Osteoblast (primary cell): ENCODE measurements at regions not wholly inside any gene's neighbourhood (a gene's known extent, or its start where the extent isn't known, plus 50 kb on each side); places are given as distances from the start of the nearest gene placed in this dataset.

ENCODE experiments used
- DNase-seq: peaks from one replicate; pipeline ENCODE4 v3.0.0; 2011; ENCODE audit warnings: low spot score, mixed read lengths; ENCODE audit not compliant: insufficient read length; ENCODE audit errors: missing footprints
- H2AFZ ChIP-seq: 2 replicates; pipeline ENCODE4 v1.6.0; 2011; ENCODE audit warnings: mild to moderate bottlenecking, low read length
- H3K27ac ChIP-seq: 2 replicates; pipeline ENCODE4 v1.5.1; 2011; ENCODE audit warnings: mild to moderate bottlenecking, low read depth, low read length, moderate library complexity
- H3K27me3 ChIP-seq: 2 replicates; pipeline ENCODE4 v1.6.0; 2012; ENCODE audit warnings: mild to moderate bottlenecking, control low read depth, inconsistent platforms, low read length, moderate library complexity; ENCODE audit not compliant: insufficient read depth
- H3K36me3 ChIP-seq: 2 replicates; pipeline ENCODE4 v1.5.1; 2011; ENCODE audit warnings: mild to moderate bottlenecking, low read length, control low read depth, moderate library complexity; ENCODE audit not compliant: insufficient read depth
- H3K4me1 ChIP-seq: 2 replicates; pipeline ENCODE4 v1.5.1; 2011; ENCODE audit warnings: mild to moderate bottlenecking, low read length, control low read depth, moderate library complexity; ENCODE audit not compliant: insufficient read depth
- H3K4me2 ChIP-seq: 2 replicates; pipeline ENCODE4 v1.6.0; 2011; ENCODE audit warnings: mild to moderate bottlenecking, low read length; ENCODE audit not compliant: insufficient read depth
- H3K4me3 ChIP-seq: fragments of 200-600 bp; sonication (generic); 3 replicates; pipeline ENCODE4 v1.5.1; 2012; ENCODE audit warnings: mild to moderate bottlenecking, low read length, inconsistent platforms; ENCODE audit not compliant: insufficient read depth
- H3K79me2 ChIP-seq: 2 replicates; pipeline ENCODE4 v1.6.0; 2012; ENCODE audit warnings: mild to moderate bottlenecking, low read length, control low read depth, inconsistent platforms; ENCODE audit not compliant: insufficient read depth
- H3K9me3 ChIP-seq: 2 replicates; pipeline ENCODE4 v1.5.1; 2011; ENCODE audit warnings: low read depth, low read length, control low read depth
- H4K20me1 ChIP-seq: 2 replicates; pipeline ENCODE4 v1.6.0; 2012; ENCODE audit warnings: mild to moderate bottlenecking, low read length, control low read depth; ENCODE audit not compliant: insufficient read depth
- TF ChIP-seq, protein P1 (sequence below): IDR thresholded peaks from 2 replicates; pipeline ENCODE4 v1.5.1; 2011; ENCODE audit warnings: mild to moderate bottlenecking, low read depth, low read length, moderate library complexity; ENCODE audit errors: extremely low read depth

DNA sequence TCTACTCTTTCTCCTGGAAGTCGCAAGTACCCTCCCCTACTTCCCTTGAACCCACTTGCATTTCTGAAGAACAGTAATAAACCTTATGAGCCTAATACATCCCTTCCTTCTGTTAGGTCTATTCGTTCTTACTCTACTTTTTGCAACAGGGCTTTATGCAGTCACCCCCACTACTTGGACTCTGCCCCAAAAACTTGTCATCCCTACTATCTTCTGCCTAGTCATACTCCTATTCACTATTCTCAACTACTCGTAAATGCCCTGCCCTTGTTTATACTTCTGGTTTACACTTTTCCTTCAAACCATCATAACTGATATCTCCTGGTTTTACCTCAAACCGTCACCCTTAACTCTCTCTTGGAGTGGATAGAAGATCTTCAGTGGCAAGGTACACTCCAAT lies 55.2 kb upstream of the SLIT2 start:
- H4K20me1 ChIP-seq: no peaks in the 10 kb centered on the region
- DNase-seq: no peak
- H2AFZ ChIP-seq: peak overlapping the region; percentile 0
- no peak overlapping the region for H3K4me3 ChIP-seq
- H3K9me3 ChIP-seq: no peaks in the 10 kb centered on the region
- H3K4me2 ChIP-seq: no peak overlapping the region
- no peaks in the 10 kb centered on the region for H3K27me3 ChIP-seq
- peak overlapping the region; percentile 88 for H3K27ac ChIP-seq
- peaks cover 40% of the 10 kb centered on the region for H3K4me1 ChIP-seq
- TF ChIP-seq, protein P1, sequence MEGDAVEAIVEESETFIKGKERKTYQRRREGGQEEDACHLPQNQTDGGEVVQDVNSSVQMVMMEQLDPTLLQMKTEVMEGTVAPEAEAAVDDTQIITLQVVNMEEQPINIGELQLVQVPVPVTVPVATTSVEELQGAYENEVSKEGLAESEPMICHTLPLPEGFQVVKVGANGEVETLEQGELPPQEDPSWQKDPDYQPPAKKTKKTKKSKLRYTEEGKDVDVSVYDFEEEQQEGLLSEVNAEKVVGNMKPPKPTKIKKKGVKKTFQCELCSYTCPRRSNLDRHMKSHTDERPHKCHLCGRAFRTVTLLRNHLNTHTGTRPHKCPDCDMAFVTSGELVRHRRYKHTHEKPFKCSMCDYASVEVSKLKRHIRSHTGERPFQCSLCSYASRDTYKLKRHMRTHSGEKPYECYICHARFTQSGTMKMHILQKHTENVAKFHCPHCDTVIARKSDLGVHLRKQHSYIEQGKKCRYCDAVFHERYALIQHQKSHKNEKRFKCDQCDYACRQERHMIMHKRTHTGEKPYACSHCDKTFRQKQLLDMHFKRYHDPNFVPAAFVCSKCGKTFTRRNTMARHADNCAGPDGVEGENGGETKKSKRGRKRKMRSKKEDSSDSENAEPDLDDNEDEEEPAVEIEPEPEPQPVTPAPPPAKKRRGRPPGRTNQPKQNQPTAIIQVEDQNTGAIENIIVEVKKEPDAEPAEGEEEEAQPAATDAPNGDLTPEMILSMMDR: no peak
- no peaks in the 10 kb centered on the region for H3K79me2 ChIP-seq
- no peaks in the 10 kb centered on the region for H3K36me3 ChIP-seq

DNA sequence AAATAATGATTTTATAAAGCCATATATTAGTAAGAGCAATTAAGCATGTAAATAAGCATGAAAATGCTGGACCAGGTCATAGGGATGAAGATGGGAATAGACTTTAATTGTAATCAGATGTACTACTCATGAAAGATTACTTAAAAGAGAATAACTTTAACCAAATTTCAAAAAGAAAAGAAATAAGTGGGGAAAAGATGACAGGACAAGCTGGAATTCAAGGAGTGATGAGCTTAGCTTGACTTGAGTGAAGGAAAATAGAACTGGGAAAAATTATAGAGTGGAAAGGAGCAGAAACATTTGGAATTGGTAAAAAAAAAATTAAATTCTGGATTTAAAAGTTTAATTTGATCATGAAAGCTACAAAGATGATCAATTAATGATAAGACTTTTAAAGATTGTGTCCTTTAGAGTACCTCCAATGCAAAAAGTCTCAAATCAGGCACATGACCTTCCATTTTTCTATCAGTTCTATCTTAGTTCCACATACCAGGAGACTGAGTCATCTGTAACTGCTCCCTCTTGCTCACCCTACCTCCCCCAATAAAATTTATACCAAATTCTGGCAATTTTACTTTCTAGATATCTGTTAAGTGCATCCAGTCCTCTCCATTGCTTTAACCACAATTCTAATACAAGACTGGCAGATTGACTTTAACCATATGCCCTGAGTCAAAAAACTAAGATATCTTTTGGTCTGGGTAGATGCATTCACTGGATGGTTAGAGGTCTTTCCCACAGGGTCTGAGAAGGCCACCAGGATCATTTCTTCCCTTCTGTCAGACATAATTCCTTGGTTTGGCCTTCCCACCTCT lies 56.4 kb upstream of the SLIT2 start:
- H3K4me3 ChIP-seq: no peak overlapping the region
- H3K27ac ChIP-seq: peak overlapping the region; percentile 88
- H2AFZ ChIP-seq: peak overlapping the region; percentile 17
- no peaks in the 10 kb centered on the region for H4K20me1 ChIP-seq
- no peak for DNase-seq
- peak overlapping the region; percentile 18 for H3K4me2 ChIP-seq
- H3K27me3 ChIP-seq: no peaks in the 10 kb centered on the region
- H3K36me3 ChIP-seq: no peaks in the 10 kb centered on the region
- no peaks in the 10 kb centered on the region for H3K79me2 ChIP-seq
- TF ChIP-seq, protein P1: no peak
- peaks cover 40% of the 10 kb centered on the region for H3K4me1 ChIP-seq
- H3K9me3 ChIP-seq: no peaks in the 10 kb centered on the region

DNA sequence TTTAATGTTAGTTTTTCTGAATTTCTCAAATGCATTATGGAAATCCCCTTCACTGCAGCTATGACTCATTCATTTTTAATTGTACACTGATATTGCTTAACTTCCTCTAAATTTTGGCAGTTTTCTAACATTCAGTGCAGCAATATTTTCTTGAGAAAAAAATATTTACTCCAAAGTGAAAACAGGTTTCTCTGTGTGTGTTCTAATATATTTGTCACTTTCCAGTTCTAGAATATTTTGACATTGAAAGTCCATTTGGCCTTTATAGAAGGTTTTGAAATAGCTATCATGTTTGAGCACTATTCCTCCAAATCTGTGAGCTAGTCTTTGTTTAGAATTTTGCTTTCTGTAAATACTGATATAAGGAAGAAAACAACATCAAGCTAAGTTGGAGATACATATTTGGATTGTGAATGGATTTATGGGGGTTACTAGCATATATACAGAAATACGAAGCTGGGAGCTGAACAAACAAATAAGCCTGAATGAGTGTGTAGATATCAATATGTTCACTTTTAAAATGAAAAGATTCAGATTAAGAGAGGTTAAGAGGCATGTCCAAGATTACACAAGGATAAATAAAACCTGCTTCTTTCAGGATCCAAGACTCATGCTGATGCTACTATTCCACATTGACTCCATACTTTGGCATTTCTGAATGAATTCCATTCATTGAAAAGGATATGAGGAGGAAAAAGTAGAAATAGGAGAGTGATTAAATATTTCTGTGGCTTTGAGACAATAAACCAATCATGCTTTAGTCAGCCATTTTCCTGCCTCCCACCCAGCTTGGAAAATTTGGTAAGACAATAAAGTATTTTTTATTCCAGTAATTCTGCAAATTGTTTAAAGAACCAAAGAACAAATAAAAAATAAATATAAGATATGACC lies 57.3 kb upstream of the SLIT2 start:
- peaks cover 40% of the 10 kb centered on the region for H3K4me1 ChIP-seq
- no peaks in the 10 kb centered on the region for H3K27me3 ChIP-seq
- H3K4me3 ChIP-seq: peak overlapping the region; percentile 33
- peak; percentile 56 for DNase-seq
- peak overlapping the region; percentile 88 for H3K27ac ChIP-seq
- peak overlapping the region; percentile 64 for H3K4me2 ChIP-seq
- no peaks in the 10 kb centered on the region for H3K79me2 ChIP-seq
- no peaks in the 10 kb centered on the region for H3K9me3 ChIP-seq
- H2AFZ ChIP-seq: no peak overlapping the region
- no peaks in the 10 kb centered on the region for H4K20me1 ChIP-seq
- H3K36me3 ChIP-seq: no peaks in the 10 kb centered on the region
- TF ChIP-seq, protein P1: no peak
